DND-41 (cell line): ENCODE measurements at regions not wholly inside any gene's neighbourhood (a gene's known extent, or its start where the extent isn't known, plus 50 kb on each side); places are given as distances from the start of the nearest gene placed in this dataset.

Experiments used
- ATAC-seq: fragments of 200-7000 bp; cut with Tn5 transposase; 3 replicates; pipeline ENCODE4 v1.9.1; 2021; ENCODE audit warnings: low read depth; ENCODE audit not compliant: insufficient read depth
- DNase-seq: peaks from one replicate; pipeline ENCODE4 v3.0.0-alpha.2; 2020
- H2AFZ ChIP-seq: 2 replicates; pipeline ENCODE4 v1.6.0; 2012; ENCODE audit warnings: low read depth, low read length
- H3K27ac ChIP-seq: 2 replicates; pipeline ENCODE4 v1.5.1; 2012; ENCODE audit warnings: low read length, inconsistent platforms
- H3K27me3 ChIP-seq: fragments of 200-600 bp; sonication (generic); 2 replicates; pipeline ENCODE4 v1.6.0; 2012; ENCODE audit warnings: low read length, mild to moderate bottlenecking, inconsistent platforms; ENCODE audit not compliant: insufficient read depth, poor library complexity
- H3K36me3 ChIP-seq: 2 replicates; pipeline ENCODE4 v1.5.1; 2012; ENCODE audit warnings: low read length, inconsistent platforms; ENCODE audit not compliant: insufficient read depth
- H3K4me1 ChIP-seq: 2 replicates; pipeline ENCODE4 v1.5.1; 2012; ENCODE audit warnings: mild to moderate bottlenecking, low read length; ENCODE audit not compliant: insufficient read depth
- H3K4me2 ChIP-seq: 2 replicates; pipeline ENCODE4 v1.6.0; 2012; ENCODE audit warnings: mild to moderate bottlenecking, moderate library complexity, low read length, inconsistent platforms; ENCODE audit not compliant: insufficient read depth
- H3K4me3 ChIP-seq, 2 experiments: fragments of 200-600 bp in 1 of 2; shearing (Covaris generic) in 1 of 2; 2 replicates each; pipeline ENCODE4 v1.5.1; 2012 to 2016; ENCODE audit warnings: inconsistent platforms in 2 of 2, low read length in 2 of 2, mild to moderate bottlenecking in 2 of 2, low read depth in 1 of 2, moderate library complexity in 1 of 2
- H3K79me2 ChIP-seq: 2 replicates; pipeline ENCODE4 v1.6.0; 2012; ENCODE audit warnings: low read length, inconsistent platforms; ENCODE audit not compliant: insufficient read depth
- H3K9ac ChIP-seq: 2 replicates; pipeline ENCODE4 v1.6.0; 2012; ENCODE audit warnings: low read depth, mild to moderate bottlenecking, inconsistent platforms, low read length, moderate library complexity
- H3K9me3 ChIP-seq: 2 replicates; pipeline ENCODE4 v1.5.1; 2012; ENCODE audit warnings: low read length, moderate library complexity, mild to moderate bottlenecking, inconsistent platforms; ENCODE audit not compliant: insufficient read depth, severe bottlenecking
- H4K20me1 ChIP-seq: 2 replicates; pipeline ENCODE4 v1.6.0; 2012; ENCODE audit warnings: low read length; ENCODE audit not compliant: insufficient read depth
- CTCF ChIP-seq: IDR thresholded peaks from 2 replicates; pipeline ENCODE4 v1.5.1; 2012; ENCODE audit warnings: borderline replicate concordance, low read length, moderate library complexity, mild to moderate bottlenecking; ENCODE audit not compliant: poor library complexity, severe bottlenecking; ENCODE audit errors: extremely low read depth
- EZH2 ChIP-seq: IDR thresholded peaks from 3 replicates; pipeline ENCODE4 v1.6.1; 2012; ENCODE audit warnings: borderline replicate concordance, low read depth, mild to moderate bottlenecking, moderate library complexity, low read length, inconsistent platforms; ENCODE audit not compliant: severe bottlenecking

- H3K27ac ChIP-seq: no peak overlapping the region
- no peaks in the 10 kb centered on the region; the same call in 1 of the 2 replicates for H4K20me1 ChIP-seq
- H3K36me3 ChIP-seq: no peaks in the 10 kb centered on the region
- no peaks in the 10 kb centered on the region for H3K4me1 ChIP-seq
- H2AFZ ChIP-seq: no peak overlapping the region
- H3K9ac ChIP-seq: no peak overlapping the region
- no peaks in the 10 kb centered on the region for H3K9me3 ChIP-seq
- no peaks in the 10 kb centered on the region for H3K79me2 ChIP-seq
- TF ChIP-seq EZH2 (no peak), CTCF (no peak)
- DNase-seq (no peak), ATAC-seq (no peak)
- no peak overlapping the region for H3K4me3 ChIP-seq
- peaks cover 2% of the 10 kb centered on the region for H3K27me3 ChIP-seq
- H3K4me2 ChIP-seq: no peak overlapping the region
These were observed 217.7 kb downstream of the PHETA1 start for GRCh38 chr12:111150921-111151840.

GRCh38 chr12:111150360-111150759 lies 218.5 kb downstream of the PHETA1 start:
- Histone ChIP-seq H3K36me3 (no peaks in the 10 kb centered on the region), H2AFZ (no peak overlapping the region), H3K27me3 (peaks cover 2% of the 10 kb centered on the region), H3K4me2 (no peak overlapping the region), H3K79me2 (no peaks in the 10 kb centered on the region), H3K9ac (no peak overlapping the region), H3K4me3 (no peak overlapping the region), H3K9me3 (no peaks in the 10 kb centered on the region), H3K4me1 (no peaks in the 10 kb centered on the region), H4K20me1 (no peaks in the 10 kb centered on the region; the same call in 1 of the 2 replicates), H3K27ac (no peak overlapping the region)
- no peak for TF ChIP-seq CTCF
- no peak for TF ChIP-seq EZH2
- DNase-seq (no peak), ATAC-seq (no peak)

GRCh38 chr12:111149299-111149698 lies 219.6 kb downstream of the PHETA1 start:
- DNase-seq (no peak), ATAC-seq (no peak)
- no peaks in the 10 kb centered on the region; the same call in 1 of the 2 replicates for H4K20me1 ChIP-seq
- H3K36me3 ChIP-seq: no peaks in the 10 kb centered on the region
- no peaks in the 10 kb centered on the region for H3K79me2 ChIP-seq
- H3K4me2 ChIP-seq: no peak overlapping the region
- no peak overlapping the region for H3K27ac ChIP-seq
- H3K27me3 ChIP-seq: peaks cover 2% of the 10 kb centered on the region
- H3K9ac ChIP-seq: no peak overlapping the region
- H3K9me3 ChIP-seq: no peaks in the 10 kb centered on the region
- no peak for TF ChIP-seq EZH2
- TF ChIP-seq CTCF: no peak
- no peak overlapping the region for H3K4me3 ChIP-seq
- H3K4me1 ChIP-seq: no peaks in the 10 kb centered on the region
- H2AFZ ChIP-seq: no peak overlapping the region
